ENCODE measurements at regions not wholly inside any gene's neighbourhood (a gene's known extent, or its start where the extent isn't known, plus 50 kb on each side); places are given as distances from the start of the nearest gene placed in this dataset.

GRCh38 chr9:1946526-1947283 is 68.4 kb upstream of the SMARCA2 start:
- H3K27ac ChIP-seq (ENCODE audit: low read depth) = no peak overlapping the region
- no peak for DNase-seq (ENCODE audit: low spot score)
- Mint-ChIP-seq H3K4me3 (no peak overlapping the region), H3K9me3 (no peaks in the 10 kb centered on the region), H3K4me1 (peaks cover 10% of the 10 kb centered on the region; the same call in 2 of the 3 replicates), H3K36me3 (ENCODE audit: low read depth) (no peaks in the 10 kb centered on the region), H3K27me3 (ENCODE audit: insufficient read depth, low read depth, poor library complexity) (no peaks in the 10 kb centered on the region), H3K27ac (no peak overlapping the region)
- no peaks in the 10 kb centered on the region for H4K20me1 ChIP-seq (replicated peaks; ENCODE audit: insufficient read depth)
- TF ChIP-seq REST (IDR thresholded peaks at IDR 0.05; ENCODE audit: unreplicated experiment) = no peak
- TF ChIP-seq ETS1 (IDR thresholded peaks at IDR 0.05) = no peak
- TF ChIP-seq JUNB (IDR thresholded peaks at IDR 0.05; ENCODE audit: unreplicated experiment) = no peak
- TF ChIP-seq ZNF462 (CRISPR knock-in tag; IDR thresholded peaks at IDR 0.05) = no peak
- no peak for TF ChIP-seq CTCF (conservative IDR thresholded peaks at IDR 0.05; ENCODE audit: low read depth in 2 of 2)
- TF ChIP-seq STAT1 (IDR thresholded peaks at IDR 0.05; ENCODE audit: unreplicated experiment) = no peak
- TF ChIP-seq ZNF114 (CRISPR knock-in tag; IDR thresholded peaks at IDR 0.05) = no peak
- no peak for TF ChIP-seq EZH2 (IDR thresholded peaks at IDR 0.05; ENCODE audit: low read depth, unreplicated experiment)
- no peak for TF ChIP-seq NANOG (IDR thresholded peaks at IDR 0.05; ENCODE audit: borderline replicate concordance)
- no peak for TF ChIP-seq CREB1 (CRISPR knock-in tag; IDR thresholded peaks at IDR 0.05; ENCODE audit: low read depth)
- TF ChIP-seq ZNF331 (CRISPR knock-in tag; IDR thresholded peaks at IDR 0.05; ENCODE audit: low read depth) = no peak
- no peak for TF ChIP-seq EZH2phosphoT487 (IDR thresholded peaks at IDR 0.05; ENCODE audit: unreplicated experiment)
- no peak for TF ChIP-seq POLR2AphosphoS5 (IDR thresholded peaks at IDR 0.05; ENCODE audit: low read depth)
- no peaks in the 10 kb centered on the region for H3K27me3 ChIP-seq (ENCODE audit: insufficient read depth)
- peaks cover 6% of the 10 kb centered on the region; the same call in 1 of the 2 replicates for H3K9me2 ChIP-seq (ENCODE audit: insufficient read depth)
- H3K4me3 ChIP-seq = no peak overlapping the region
- no peaks in the 10 kb centered on the region for H3K79me2 ChIP-seq (replicated peaks; ENCODE audit: insufficient read depth)
- no peak overlapping the region for H3K4me2 ChIP-seq
- ATAC-seq = no peak
- H3F3A ChIP-seq (replicated peaks; ENCODE audit: low read depth) = no peaks in the 10 kb centered on the region
- no peaks in the 10 kb centered on the region for H3K36me3 ChIP-seq (ENCODE audit: insufficient read depth)
- peak overlapping the region; percentile 40; the same call in 1 of the 2 replicates for H2AFZ ChIP-seq
- H3K4me1 ChIP-seq (ENCODE audit: insufficient read depth) = peaks cover 35% of the 10 kb centered on the region

All from GM23338 (cell line).